Epithelial cell of proximal tubule (primary cell): ENCODE measurements at regions not wholly inside any gene's neighbourhood (a gene's known extent, or its start where the extent isn't known, plus 50 kb on each side); places are given as distances from the start of the nearest gene placed in this dataset.

Experiments used
- DNase-seq: peaks from one replicate; pipeline ENCODE4 v3.0.0-alpha.2; 2011; ENCODE audit warnings: low read depth
- H3K4me3 ChIP-seq: 2 replicates; pipeline ENCODE4 v1.5.1; 2011; ENCODE audit warnings: low read depth, mild to moderate bottlenecking, low read length
- CTCF ChIP-seq: conservative IDR thresholded peaks from 2 replicates; pipeline ENCODE4 v1.5.1; 2012; ENCODE audit warnings: low read depth, mild to moderate bottlenecking, low read length

DNA sequence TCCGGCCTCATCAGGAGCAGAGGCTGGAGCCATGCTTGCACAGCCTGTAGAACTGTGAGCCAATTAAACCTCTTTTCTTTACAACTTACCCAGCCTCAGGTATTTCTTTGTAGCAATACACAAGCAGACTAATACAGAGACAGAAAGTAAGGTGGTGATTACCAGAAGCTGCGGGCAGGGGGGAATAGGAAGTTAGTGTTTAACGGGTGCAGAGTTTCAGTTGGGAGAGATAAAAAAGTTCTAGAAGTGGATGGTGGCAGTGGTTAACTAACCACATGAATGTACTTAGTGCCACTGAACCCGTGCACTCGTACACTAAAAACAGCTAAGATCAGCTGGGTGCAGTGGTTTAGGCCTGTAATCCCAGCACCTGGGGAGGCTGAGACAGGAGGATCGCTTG, 80.4 kb upstream of the TARDBP start:
- no peak for TF ChIP-seq CTCF
- DNase-seq, result no peak
- no peak overlapping the region for H3K4me3 ChIP-seq

DNA sequence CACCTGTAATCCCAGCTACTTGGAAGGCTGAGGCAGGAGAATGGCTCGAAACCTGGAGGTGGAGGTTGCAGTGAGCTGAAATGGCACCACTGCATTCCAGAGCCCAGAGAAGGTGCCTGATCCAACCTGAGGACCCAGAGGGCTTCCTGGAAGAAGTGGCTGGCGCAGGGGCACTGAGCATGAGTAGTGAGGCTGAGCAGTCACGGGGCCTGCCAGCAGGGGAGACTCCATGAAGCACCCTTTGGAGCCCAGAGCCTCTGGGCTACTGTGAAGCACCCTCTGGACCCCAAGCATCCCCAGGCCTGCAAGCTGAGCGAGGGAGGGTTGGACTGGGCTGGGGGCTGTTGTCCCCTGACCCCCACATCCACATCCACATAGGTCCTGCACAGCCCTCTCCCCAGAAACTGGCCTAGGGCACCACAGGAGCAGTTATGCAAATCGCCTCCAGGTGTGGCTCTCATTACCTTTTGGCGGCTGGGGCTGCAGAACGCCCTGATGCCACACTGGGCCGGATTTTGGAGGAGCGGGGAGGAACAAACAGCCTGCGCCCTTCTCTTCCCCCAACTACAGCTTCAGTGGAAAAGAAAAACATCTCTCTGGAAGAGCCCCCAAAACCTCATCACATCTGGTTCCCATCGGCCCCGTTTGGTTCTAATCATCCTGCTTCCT, 78.2 kb upstream of the TARDBP start:
- no peak for DNase-seq
- TF ChIP-seq CTCF, result no peak
- H3K4me3 ChIP-seq, result no peak overlapping the region

DNA sequence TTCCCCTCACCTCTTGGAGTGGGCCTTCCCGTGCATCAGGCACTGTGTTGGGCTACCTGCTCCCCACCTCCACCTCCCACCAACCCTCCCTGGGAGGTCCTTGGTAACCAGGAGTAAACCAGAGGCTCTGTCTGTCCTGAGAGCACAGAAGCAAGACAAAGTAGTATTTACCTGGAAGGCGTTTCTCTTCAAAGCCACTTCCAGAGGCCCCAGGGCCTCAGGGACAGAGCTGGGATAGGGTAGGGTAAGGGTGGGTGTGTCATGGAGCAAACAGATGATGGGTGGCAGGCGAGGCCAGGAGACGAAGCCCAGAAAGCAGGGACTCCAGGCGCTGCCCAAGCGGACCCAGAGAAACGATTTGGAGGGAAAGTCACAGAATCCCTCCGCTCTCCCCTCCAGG, 77.2 kb upstream of the TARDBP start:
- no peak for DNase-seq
- no peak for TF ChIP-seq CTCF
- H3K4me3 ChIP-seq, result no peak overlapping the region

DNA sequence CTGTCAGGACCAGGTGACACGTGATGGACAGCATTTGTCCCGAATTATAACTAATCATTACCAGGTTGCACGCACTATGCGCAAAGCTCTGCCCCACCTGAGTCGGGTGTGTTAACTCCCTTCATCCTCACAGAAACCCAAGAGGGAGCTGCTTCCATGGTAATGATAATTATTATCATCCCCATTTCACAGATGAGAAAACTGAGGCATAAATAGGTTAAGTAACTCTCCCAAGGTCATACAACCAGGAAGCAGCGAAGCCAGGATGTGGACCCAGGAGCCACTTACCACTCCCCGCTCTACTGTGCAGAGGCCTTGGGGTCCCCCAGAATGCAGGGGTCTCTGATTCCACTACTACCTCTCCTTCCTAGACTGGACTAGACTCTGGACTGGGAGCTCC, 76.7 kb upstream of the TARDBP start:
- TF ChIP-seq CTCF, result no peak
- no peak overlapping the region for H3K4me3 ChIP-seq
- DNase-seq, result no peak

GRCh38 chr1:10936998-10937901, 75.2 kb upstream of the TARDBP start:
- TF ChIP-seq CTCF, result no peak
- no peak for DNase-seq

DNA sequence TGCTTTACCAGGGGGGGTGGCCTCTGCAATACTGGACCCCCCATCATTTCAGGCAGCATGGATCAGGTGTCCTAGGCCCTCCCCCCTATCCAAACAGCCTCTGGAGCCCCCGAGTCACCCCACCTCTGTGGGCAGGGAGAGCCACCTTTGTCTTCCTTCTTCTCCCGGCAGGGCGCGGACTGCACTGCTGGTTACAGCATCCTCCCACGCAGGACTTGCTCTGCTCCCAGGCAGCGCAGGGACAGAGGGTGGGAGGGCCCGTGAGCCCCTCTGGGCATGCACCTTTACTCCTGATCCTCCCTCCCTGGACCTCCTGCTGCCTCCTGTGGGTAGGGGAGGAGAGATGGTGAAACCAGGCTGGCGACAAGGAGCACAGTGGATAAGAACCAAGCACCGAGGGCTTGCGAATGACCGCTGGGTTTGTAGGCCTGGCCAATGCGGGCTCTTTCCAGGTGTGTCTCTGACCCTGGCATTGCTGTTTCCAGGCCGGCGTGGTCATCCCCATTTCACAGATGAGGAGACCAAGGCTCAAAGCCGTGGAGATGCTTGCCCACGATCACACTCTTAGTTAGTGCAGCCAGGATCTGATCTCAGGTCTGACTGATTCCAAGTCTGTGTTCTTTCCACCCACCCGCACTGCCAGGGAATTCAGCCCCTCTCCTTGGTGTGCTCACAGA, 73.6 kb upstream of the TARDBP start:
- no peak for DNase-seq
- no peak for TF ChIP-seq CTCF
- H3K4me3 ChIP-seq, result no peak overlapping the region

More at GRCh38 chr1:10936998-10937901, 75.2 kb upstream of the TARDBP start:
- no peak overlapping the region for H3K4me3 ChIP-seq
